ENCODE measurements at regions not wholly inside any gene's neighbourhood (a gene's known extent, or its start where the extent isn't known, plus 50 kb on each side); places are given as distances from the start of the nearest gene placed in this dataset.

DNA sequence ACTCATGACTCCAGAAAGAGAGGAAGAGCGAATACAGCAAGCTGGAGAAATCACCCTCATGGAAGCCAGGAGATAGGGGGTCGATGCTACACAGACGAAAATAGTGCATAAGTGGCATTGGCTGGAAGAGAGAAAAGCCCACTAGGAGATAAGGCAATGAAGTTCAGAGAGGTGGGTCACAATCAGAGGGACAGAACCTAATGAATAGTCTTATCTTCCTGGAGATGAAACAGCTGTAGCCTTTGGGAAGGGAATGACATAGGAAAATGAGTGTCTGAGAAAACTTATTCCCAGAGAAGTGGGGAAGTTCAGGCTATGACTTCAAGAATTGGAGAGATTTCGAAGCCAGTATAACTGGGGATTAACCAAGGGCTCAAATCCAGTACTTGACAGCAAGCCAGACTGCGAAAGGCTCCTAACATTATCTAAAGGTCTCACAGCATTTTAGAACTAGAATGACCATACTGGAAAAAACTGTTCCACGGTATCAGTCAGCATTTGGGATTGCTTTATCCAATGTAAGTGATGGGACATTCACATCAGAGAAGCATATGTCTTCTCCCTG, 211.1 kb downstream of the ZNF365 start:
- no peaks in the 10 kb centered on the region for H3K36me3 ChIP-seq (ENCODE audit: control insufficient read depth, insufficient read depth, low read length)
- TF ChIP-seq, protein P1, sequence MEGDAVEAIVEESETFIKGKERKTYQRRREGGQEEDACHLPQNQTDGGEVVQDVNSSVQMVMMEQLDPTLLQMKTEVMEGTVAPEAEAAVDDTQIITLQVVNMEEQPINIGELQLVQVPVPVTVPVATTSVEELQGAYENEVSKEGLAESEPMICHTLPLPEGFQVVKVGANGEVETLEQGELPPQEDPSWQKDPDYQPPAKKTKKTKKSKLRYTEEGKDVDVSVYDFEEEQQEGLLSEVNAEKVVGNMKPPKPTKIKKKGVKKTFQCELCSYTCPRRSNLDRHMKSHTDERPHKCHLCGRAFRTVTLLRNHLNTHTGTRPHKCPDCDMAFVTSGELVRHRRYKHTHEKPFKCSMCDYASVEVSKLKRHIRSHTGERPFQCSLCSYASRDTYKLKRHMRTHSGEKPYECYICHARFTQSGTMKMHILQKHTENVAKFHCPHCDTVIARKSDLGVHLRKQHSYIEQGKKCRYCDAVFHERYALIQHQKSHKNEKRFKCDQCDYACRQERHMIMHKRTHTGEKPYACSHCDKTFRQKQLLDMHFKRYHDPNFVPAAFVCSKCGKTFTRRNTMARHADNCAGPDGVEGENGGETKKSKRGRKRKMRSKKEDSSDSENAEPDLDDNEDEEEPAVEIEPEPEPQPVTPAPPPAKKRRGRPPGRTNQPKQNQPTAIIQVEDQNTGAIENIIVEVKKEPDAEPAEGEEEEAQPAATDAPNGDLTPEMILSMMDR (IDR thresholded peaks at IDR 0.05): no peak
- no peaks in the 10 kb centered on the region for H3K27me3 ChIP-seq (ENCODE audit: control insufficient read depth, insufficient read depth, low read length)
- H3K9ac ChIP-seq: no peak overlapping the region
- no peaks in the 10 kb centered on the region for H3K4me1 ChIP-seq
- no peak overlapping the region for H3K4me2 ChIP-seq (ENCODE audit: low read length)
- H2AFZ ChIP-seq: no peak overlapping the region
- H3K79me2 ChIP-seq: no peaks in the 10 kb centered on the region
- no peak overlapping the region for H3K27ac ChIP-seq
- no peaks in the 10 kb centered on the region for H3K9me3 ChIP-seq (ENCODE audit: control insufficient read depth, low read length)
- H3K4me3 ChIP-seq (ENCODE audit: low read depth, low read length): no peak overlapping the region

GRCh38 chr10:62587011-62587410, 212.8 kb downstream of the ZNF365 start:
- no peaks in the 10 kb centered on the region for H3K9me3 ChIP-seq (ENCODE audit: control insufficient read depth, low read length)
- H3K4me1 ChIP-seq: no peaks in the 10 kb centered on the region
- H3K4me2 ChIP-seq (ENCODE audit: low read length): no peak overlapping the region
- no peak overlapping the region for H3K9ac ChIP-seq
- no peaks in the 10 kb centered on the region for H3K27me3 ChIP-seq (ENCODE audit: control insufficient read depth, insufficient read depth, low read length)
- H3K36me3 ChIP-seq (ENCODE audit: control insufficient read depth, insufficient read depth, low read length): no peaks in the 10 kb centered on the region
- no peak overlapping the region for H2AFZ ChIP-seq
- no peak overlapping the region for H3K27ac ChIP-seq
- no peaks in the 10 kb centered on the region for H3K79me2 ChIP-seq
- TF ChIP-seq, protein P1 (IDR thresholded peaks at IDR 0.05): no peak
- H3K4me3 ChIP-seq (ENCODE audit: low read depth, low read length): no peak overlapping the region

DNA sequence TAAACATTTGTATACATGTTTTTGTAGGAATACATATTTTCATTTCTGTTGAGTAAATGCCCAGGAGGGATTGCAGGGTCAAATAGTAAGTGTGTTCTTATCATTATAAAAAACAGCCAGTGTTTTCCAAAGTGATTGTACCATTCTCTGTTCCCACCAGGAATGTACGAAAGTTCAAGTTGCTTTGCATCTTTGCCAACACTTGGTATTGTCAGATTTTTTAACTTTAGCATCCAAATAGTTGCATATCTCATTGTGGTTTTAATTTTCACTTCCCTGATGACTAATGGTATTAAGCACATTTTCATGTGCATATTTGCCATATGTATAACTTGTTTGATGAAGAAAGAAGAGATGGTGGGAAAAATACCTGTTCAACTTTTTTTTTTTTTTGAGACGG, 213.9 kb downstream of the ZNF365 start:
- Histone ChIP-seq H3K9me3 (ENCODE audit: control insufficient read depth, low read length) (no peaks in the 10 kb centered on the region), H3K27ac (no peak overlapping the region), H3K79me2 (no peaks in the 10 kb centered on the region), H3K27me3 (ENCODE audit: control insufficient read depth, insufficient read depth, low read length) (no peaks in the 10 kb centered on the region), H3K4me2 (ENCODE audit: low read length) (no peak overlapping the region), H2AFZ (no peak overlapping the region), H3K4me1 (no peaks in the 10 kb centered on the region), H3K9ac (no peak overlapping the region), H3K36me3 (ENCODE audit: control insufficient read depth, insufficient read depth, low read length) (no peaks in the 10 kb centered on the region), H3K4me3 (ENCODE audit: low read depth, low read length) (no peak overlapping the region)
- TF ChIP-seq, protein P1 (IDR thresholded peaks at IDR 0.05): no peak

GRCh38 chr10:62589689-62590088, 214.8 kb upstream of the ADO start:
- TF ChIP-seq, protein P1 (IDR thresholded peaks at IDR 0.05): no peak
- Histone ChIP-seq H3K9me3 (ENCODE audit: control insufficient read depth, low read length) (no peaks in the 10 kb centered on the region), H3K4me2 (ENCODE audit: low read length) (no peak overlapping the region), H2AFZ (no peak overlapping the region), H3K4me3 (ENCODE audit: low read depth, low read length) (no peak overlapping the region), H3K36me3 (ENCODE audit: control insufficient read depth, insufficient read depth, low read length) (no peaks in the 10 kb centered on the region), H3K4me1 (no peaks in the 10 kb centered on the region), H3K79me2 (no peaks in the 10 kb centered on the region), H3K27me3 (ENCODE audit: control insufficient read depth, insufficient read depth, low read length) (no peaks in the 10 kb centered on the region), H3K27ac (no peak overlapping the region), H3K9ac (no peak overlapping the region)

- Histone ChIP-seq H3K9ac (no peak overlapping the region), H3K4me3 (ENCODE audit: low read depth, low read length) (no peak overlapping the region), H3K27ac (no peak overlapping the region), H3K9me3 (ENCODE audit: control insufficient read depth, low read length) (no peaks in the 10 kb centered on the region), H3K4me2 (ENCODE audit: low read length) (no peak overlapping the region), H3K79me2 (no peaks in the 10 kb centered on the region), H3K4me1 (no peaks in the 10 kb centered on the region), H3K27me3 (ENCODE audit: control insufficient read depth, insufficient read depth, low read length) (no peaks in the 10 kb centered on the region), H2AFZ (no peak overlapping the region), H3K36me3 (ENCODE audit: control insufficient read depth, insufficient read depth, low read length) (no peaks in the 10 kb centered on the region)
- TF ChIP-seq, protein P1 (IDR thresholded peaks at IDR 0.05): no peak
These were observed 214.2 kb upstream of the ADO start for GRCh38 chr10:62590306-62590705.
